Duodenal mucosa (tissue), 2 donors: ENCODE measurements at regions not wholly inside any gene's neighbourhood (a gene's known extent, or its start where the extent isn't known, plus 50 kb on each side); places are given as distances from the start of the nearest gene placed in this dataset.

Source experiments
- H3K27ac ChIP-seq: one replicate; pipeline ENCODE4 v1.7.0; 2013; ENCODE audit warnings: low read depth, low read length
- H3K27me3 ChIP-seq, 2 donors: one replicate each; pipeline ENCODE4 v1.7.0; 2013; ENCODE audit warnings: low read length in 2 of 2, control low read depth in 1 of 2; ENCODE audit not compliant: insufficient read depth in 2 of 2, control insufficient read depth in 1 of 2
- H3K36me3 ChIP-seq, 2 donors: one replicate each; pipeline ENCODE4 v1.7.0; 2013; ENCODE audit warnings: low read length in 2 of 2, control low read depth in 1 of 2; ENCODE audit not compliant: insufficient read depth in 2 of 2, control insufficient read depth in 1 of 2
- H3K4me1 ChIP-seq, 2 donors: one replicate each; pipeline ENCODE4 v1.7.0; 2013; ENCODE audit warnings: low read length in 2 of 2, control low read depth in 1 of 2; ENCODE audit not compliant: insufficient read depth in 2 of 2, control insufficient read depth in 1 of 2
- H3K4me3 ChIP-seq, 2 donors: one replicate each; pipeline ENCODE4 v1.7.0; 2013; ENCODE audit warnings: low read length in 2 of 2, low read depth in 1 of 2
- H3K9ac ChIP-seq, 2 donors: one replicate each; pipeline ENCODE4 v1.7.0; 2013; ENCODE audit warnings: low read length in 2 of 2, low read depth in 1 of 2
- H3K9me3 ChIP-seq, 2 donors: one replicate each; pipeline ENCODE4 v1.7.0; 2013; ENCODE audit warnings: low read length in 2 of 2, control low read depth in 1 of 2; ENCODE audit not compliant: control insufficient read depth in 1 of 2

- H3K4me1 ChIP-seq: no peaks in the 10 kb centered on the region
- H3K9ac ChIP-seq: no peak overlapping the region
- H3K9me3 ChIP-seq: peaks cover 0 to 3% of the 10 kb centered on the region in 2 donors
- no peaks in the 10 kb centered on the region for H3K36me3 ChIP-seq
- no peaks in the 10 kb centered on the region for H3K27me3 ChIP-seq
- H3K4me3 ChIP-seq: no peak overlapping the region
- no peak overlapping the region for H3K27ac ChIP-seq
These were observed 342.7 kb upstream of the ADAMTS16 start for GRCh38 chr5:4797445-4797844.

DNA sequence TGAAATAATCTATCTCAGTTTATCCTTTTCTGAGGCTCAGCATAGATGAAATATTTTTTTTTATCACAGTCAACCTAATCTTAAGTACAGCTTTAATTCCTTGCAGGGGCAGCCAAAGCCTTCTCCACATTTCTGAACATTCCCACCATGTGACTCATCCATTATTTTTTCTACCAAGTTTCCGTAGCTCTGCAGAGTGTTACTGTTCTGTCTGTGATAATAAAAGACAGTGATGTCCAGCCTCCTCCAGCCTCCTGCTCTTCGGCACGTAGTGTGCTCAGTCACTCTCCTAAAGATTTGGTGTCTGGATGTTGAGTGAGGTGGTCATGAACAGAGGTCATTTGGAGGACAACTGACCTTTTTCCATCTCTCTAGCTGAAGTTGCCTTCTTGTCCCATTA is 338.1 kb upstream of the ADAMTS16 start:
- H3K27ac ChIP-seq: no peak overlapping the region
- no peak overlapping the region for H3K9ac ChIP-seq
- no peaks in the 10 kb centered on the region for H3K4me1 ChIP-seq
- H3K36me3 ChIP-seq: no peaks in the 10 kb centered on the region
- H3K27me3 ChIP-seq: no peaks in the 10 kb centered on the region
- no peak overlapping the region for H3K4me3 ChIP-seq
- peaks cover 0 to 3% of the 10 kb centered on the region in 2 donors for H3K9me3 ChIP-seq

- Histone ChIP-seq H3K9ac (no peak overlapping the region), H3K27me3 (no peaks in the 10 kb centered on the region), H3K27ac (no peak overlapping the region), H3K36me3 (no peaks in the 10 kb centered on the region), H3K4me3 (no peak overlapping the region), H3K4me1 (no peaks in the 10 kb centered on the region), H3K9me3 (peaks cover 0 to 3% of the 10 kb centered on the region in 2 donors)
These were observed 335.3 kb upstream of the ADAMTS16 start for GRCh38 chr5:4804691-4805360.

DNA sequence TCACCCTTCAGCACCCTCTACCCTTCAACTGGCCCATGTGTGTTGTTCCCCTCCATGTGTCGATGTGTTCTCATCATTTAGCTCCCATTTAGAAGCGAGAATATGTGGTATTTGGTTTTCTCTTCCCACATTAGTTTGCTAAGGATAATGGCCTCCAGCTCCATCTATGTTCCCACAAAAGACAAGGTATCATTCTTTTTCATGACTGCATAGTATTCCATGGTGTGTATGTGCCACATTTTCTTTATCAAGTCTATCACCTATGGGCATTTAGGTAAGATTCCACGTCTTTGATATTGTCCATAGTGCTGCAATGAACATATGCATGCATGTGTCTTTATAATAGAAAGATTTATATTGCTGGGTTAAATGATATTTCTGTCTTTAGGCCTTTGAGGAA is 325.1 kb upstream of the ADAMTS16 start:
- H3K9ac ChIP-seq: no peak overlapping the region
- H3K27ac ChIP-seq: no peak overlapping the region
- H3K4me3 ChIP-seq: no peak overlapping the region
- H3K4me1 ChIP-seq: no peaks in the 10 kb centered on the region
- no peaks in the 10 kb centered on the region for H3K27me3 ChIP-seq
- H3K9me3 ChIP-seq: peaks cover 0 to 4% of the 10 kb centered on the region in 2 donors
- no peaks in the 10 kb centered on the region for H3K36me3 ChIP-seq

GRCh38 chr5:4817767-4818166 is 322.4 kb upstream of the ADAMTS16 start:
- H3K27ac ChIP-seq: no peak overlapping the region
- H3K9ac ChIP-seq: no peak overlapping the region
- H3K9me3 ChIP-seq: peaks cover 0 to 4% of the 10 kb centered on the region in 2 donors
- H3K27me3 ChIP-seq: no peaks in the 10 kb centered on the region
- H3K4me3 ChIP-seq: no peak overlapping the region
- no peaks in the 10 kb centered on the region for H3K36me3 ChIP-seq
- H3K4me1 ChIP-seq: no peaks in the 10 kb centered on the region

- H3K27ac ChIP-seq: no peak overlapping the region
- H3K9ac ChIP-seq: no peak overlapping the region
- no peaks in the 10 kb centered on the region for H3K9me3 ChIP-seq
- H3K27me3 ChIP-seq: no peaks in the 10 kb centered on the region
- H3K36me3 ChIP-seq: no peaks in the 10 kb centered on the region
- H3K4me1 ChIP-seq: no peaks in the 10 kb centered on the region
- no peak overlapping the region for H3K4me3 ChIP-seq
These were observed 308.8 kb upstream of the ADAMTS16 start for GRCh38 chr5:4831325-4831724.

DNA sequence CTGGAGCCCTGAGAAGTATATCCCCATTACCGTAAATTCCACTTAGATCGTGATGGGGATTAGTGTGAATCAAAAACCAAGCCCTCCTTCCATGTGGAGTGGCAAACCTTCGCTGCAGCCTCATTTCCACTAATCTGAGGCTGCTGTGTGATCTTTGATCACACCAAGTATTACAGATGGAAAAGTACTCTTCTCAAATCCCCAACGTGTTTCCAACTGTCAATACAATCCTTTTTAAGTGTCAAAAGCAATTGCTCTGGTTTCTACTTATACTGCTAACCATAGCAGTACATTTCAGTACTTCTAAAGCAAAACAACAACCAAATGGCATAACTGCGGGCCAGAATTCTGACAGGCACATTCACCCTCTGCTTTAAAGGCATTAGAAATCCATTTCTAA is 307.7 kb upstream of the ADAMTS16 start:
- H3K4me1 ChIP-seq: no peaks in the 10 kb centered on the region
- no peak overlapping the region for H3K27ac ChIP-seq
- no peak overlapping the region for H3K9ac ChIP-seq
- no peaks in the 10 kb centered on the region for H3K36me3 ChIP-seq
- no peaks in the 10 kb centered on the region for H3K27me3 ChIP-seq
- H3K4me3 ChIP-seq: no peak overlapping the region
- no peaks in the 10 kb centered on the region for H3K9me3 ChIP-seq

DNA sequence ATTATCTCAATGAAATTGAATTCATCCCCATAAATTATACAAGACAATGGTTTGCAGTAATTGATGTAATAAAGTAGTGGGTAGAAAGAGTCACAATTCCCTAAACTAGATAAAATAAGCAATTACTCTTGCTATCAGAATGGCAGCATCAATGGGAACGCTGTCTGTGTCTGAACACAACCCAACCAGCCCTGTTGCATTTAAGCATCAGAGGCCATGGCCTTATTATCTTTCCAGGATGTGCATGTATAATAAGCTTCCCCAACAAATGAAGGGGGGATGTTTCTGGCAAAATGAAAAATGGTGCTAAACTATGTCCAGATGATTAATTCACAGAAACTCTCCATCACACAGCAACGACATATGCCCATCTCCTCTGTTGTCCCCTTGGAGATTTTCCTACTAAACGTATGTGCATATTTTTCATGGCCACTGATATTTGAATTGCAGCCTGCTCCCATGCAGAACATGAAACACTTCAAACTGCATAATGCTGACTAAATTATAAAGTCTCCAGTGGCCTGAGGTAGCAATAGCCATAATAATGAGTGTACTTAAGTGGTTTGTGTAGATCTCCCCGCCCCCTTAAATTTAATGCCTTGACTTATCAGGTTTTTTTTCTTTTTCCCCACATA is 306.9 kb upstream of the ADAMTS16 start:
- Histone ChIP-seq H3K4me1 (no peaks in the 10 kb centered on the region), H3K27me3 (no peaks in the 10 kb centered on the region), H3K27ac (no peak overlapping the region), H3K9ac (no peak overlapping the region), H3K9me3 (no peaks in the 10 kb centered on the region), H3K36me3 (no peaks in the 10 kb centered on the region), H3K4me3 (no peak overlapping the region)

- H3K9ac ChIP-seq: no peak overlapping the region
- no peaks in the 10 kb centered on the region for H3K4me1 ChIP-seq
- H3K4me3 ChIP-seq: no peak overlapping the region
- no peaks in the 10 kb centered on the region for H3K27me3 ChIP-seq
- H3K9me3 ChIP-seq: no peaks in the 10 kb centered on the region
- H3K36me3 ChIP-seq: no peaks in the 10 kb centered on the region
- H3K27ac ChIP-seq: no peak overlapping the region
These were observed 302.6 kb upstream of the ADAMTS16 start for GRCh38 chr5:4837489-4838058.

DNA sequence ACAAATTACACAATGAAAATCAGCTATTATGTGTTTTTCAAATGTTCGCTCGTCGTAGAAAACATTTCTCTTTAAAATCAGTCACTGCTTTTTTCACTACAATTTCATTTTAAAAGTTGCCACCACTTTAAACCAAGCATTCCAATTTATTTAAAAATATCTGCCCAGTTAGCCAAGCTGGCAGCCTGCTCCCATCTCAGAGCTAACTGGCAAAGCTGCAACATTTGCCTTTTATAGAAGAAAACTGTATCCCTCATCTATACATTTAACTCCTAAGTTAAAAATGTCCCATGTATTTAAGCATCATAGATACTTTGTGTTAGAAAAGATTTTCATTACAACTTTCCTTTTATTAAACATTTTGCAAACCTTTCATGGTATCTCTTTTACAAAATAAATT is 294.9 kb upstream of the ADAMTS16 start:
- Histone ChIP-seq H3K36me3 (no peaks in the 10 kb centered on the region), H3K4me1 (no peaks in the 10 kb centered on the region), H3K27ac (no peak overlapping the region), H3K4me3 (no peak overlapping the region), H3K9me3 (no peaks in the 10 kb centered on the region), H3K27me3 (no peaks in the 10 kb centered on the region), H3K9ac (no peak overlapping the region)
